Right atrium auricular region (tissue), 2 donors: ENCODE measurements at regions not wholly inside any gene's neighbourhood (a gene's known extent, or its start where the extent isn't known, plus 50 kb on each side); places are given as distances from the start of the nearest gene placed in this dataset.

ENCODE experiments used
- DNase-seq: peaks from one replicate; pipeline ENCODE4 v3.0.0-alpha.2; 2019; ENCODE audit warnings: low spot score
- H3K27ac ChIP-seq, 2 donors: fragments of 200-600 bp; sonication (generic); 1 replicate in 1 of 2; 2 replicates in 1 of 2; pipeline ENCODE4 v1.5.1; 2016 to 2019
- H3K27me3 ChIP-seq, 2 donors: fragments of 200-600 bp; sonication (generic); one replicate each; pipeline versions ENCODE4 v1.5.1 to v1.6.0; 2017 to 2019
- H3K36me3 ChIP-seq: fragments of 200-600 bp; sonication (generic); one replicate; pipeline ENCODE4 v1.5.1; 2016
- H3K4me1 ChIP-seq, 2 donors: fragments of 200-600 bp; sonication (generic); one replicate each; pipeline versions ENCODE4 v1.5.1 to v1.6.0; 2017 to 2019
- H3K4me3 ChIP-seq, 2 donors: fragments of 200-600 bp; sonication (generic); 1 replicate in 1 of 2; 2 replicates in 1 of 2; pipeline ENCODE4 v1.5.1; 2017 to 2019; ENCODE audit warnings: mild to moderate bottlenecking in 1 of 2, moderate library complexity in 1 of 2
- H3K9me3 ChIP-seq, 2 donors: fragments of 200-600 bp; sonication (generic); one replicate each; pipeline ENCODE4 v1.5.1; 2019
- CTCF ChIP-seq, 2 donors: fragments of 200-600 bp; sonication (generic); IDR thresholded peaks; one replicate each; pipeline ENCODE4 v1.5.1; 2019; ENCODE audit warnings: antibody characterized with exemption in 2 of 2

DNA sequence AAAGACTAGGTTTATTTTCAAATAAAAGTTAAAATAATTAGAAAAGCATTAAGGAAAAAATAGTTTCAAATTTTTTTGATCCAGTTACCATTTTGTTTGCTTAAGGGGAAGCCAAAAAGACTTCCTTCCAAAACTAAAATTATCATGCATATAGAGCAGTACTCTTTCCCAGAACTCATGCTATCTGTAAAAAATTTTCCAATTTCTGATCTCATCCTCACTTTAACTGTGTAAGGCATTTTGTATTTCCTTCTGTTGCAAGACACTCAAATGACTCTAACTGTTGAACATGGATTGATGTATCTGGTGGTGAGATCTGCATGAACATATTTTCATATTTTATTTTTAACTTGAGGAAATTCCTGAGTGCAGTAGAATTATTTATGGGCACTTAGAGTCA, 150.1 kb downstream of the ADAM29 start:
- no peak overlapping the region for H3K27ac ChIP-seq
- no peak for TF ChIP-seq CTCF (IDR thresholded peaks at IDR 0.05)
- no peaks in the 10 kb centered on the region for H3K36me3 ChIP-seq
- no peaks in the 10 kb centered on the region for H3K9me3 ChIP-seq
- H3K4me1 ChIP-seq, result no peaks in the 10 kb centered on the region
- DNase-seq, result no peak
- H3K4me3 ChIP-seq, result no peak overlapping the region
- H3K27me3 ChIP-seq, result no peaks in the 10 kb centered on the region

DNA sequence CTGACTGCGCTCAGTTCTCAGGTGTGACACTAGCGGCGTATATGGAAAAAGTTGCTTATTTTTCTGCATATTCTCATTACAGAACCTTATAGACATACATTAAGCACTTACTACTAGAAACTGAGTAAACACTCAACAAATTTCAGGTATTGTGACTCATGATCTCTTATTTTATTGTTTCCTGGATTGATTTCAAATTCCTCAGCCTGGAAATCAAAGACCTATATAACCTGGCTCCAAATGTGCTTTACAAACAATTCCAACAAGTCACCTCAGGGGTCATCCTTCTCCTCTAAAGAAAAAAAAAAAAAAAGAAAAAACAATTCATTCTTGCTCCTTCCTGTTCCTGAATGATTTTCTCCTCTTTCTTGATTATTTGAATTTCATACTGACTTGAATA, 152.3 kb downstream of the ADAM29 start:
- Histone ChIP-seq H3K9me3 (peaks cover 0 to 9% of the 10 kb centered on the region in 2 donors), H3K27ac (no peak overlapping the region), H3K27me3 (no peaks in the 10 kb centered on the region), H3K4me3 (no peak overlapping the region), H3K36me3 (no peaks in the 10 kb centered on the region), H3K4me1 (no peaks in the 10 kb centered on the region)
- no peak for DNase-seq
- no peak for TF ChIP-seq CTCF (IDR thresholded peaks at IDR 0.05)

DNA sequence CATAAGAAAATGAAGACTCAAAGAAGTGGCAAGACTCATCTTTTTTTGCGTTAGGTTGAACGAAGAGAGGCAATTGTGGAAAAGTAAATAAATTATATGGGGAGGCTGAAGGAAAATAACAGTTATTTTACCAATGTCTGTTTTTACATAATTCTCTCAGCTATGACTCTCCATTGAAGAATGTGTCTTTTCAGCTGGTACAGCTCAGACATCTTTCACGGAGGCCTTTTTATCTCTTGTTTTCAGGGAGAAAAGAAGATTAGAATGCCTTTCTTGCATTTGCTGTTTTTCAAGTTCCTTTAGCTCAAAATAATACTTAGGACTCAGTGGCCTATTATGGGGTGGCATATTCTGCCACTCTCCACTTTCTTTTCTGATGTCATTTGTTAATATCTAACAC, 153.0 kb downstream of the ADAM29 start:
- no peak overlapping the region for H3K27ac ChIP-seq
- peaks cover 0 to 9% of the 10 kb centered on the region in 2 donors for H3K9me3 ChIP-seq
- no peaks in the 10 kb centered on the region for H3K4me1 ChIP-seq
- DNase-seq, result no peak
- no peaks in the 10 kb centered on the region for H3K36me3 ChIP-seq
- H3K27me3 ChIP-seq, result no peaks in the 10 kb centered on the region
- H3K4me3 ChIP-seq, result no peak overlapping the region
- no peak for TF ChIP-seq CTCF (IDR thresholded peaks at IDR 0.05)

DNA sequence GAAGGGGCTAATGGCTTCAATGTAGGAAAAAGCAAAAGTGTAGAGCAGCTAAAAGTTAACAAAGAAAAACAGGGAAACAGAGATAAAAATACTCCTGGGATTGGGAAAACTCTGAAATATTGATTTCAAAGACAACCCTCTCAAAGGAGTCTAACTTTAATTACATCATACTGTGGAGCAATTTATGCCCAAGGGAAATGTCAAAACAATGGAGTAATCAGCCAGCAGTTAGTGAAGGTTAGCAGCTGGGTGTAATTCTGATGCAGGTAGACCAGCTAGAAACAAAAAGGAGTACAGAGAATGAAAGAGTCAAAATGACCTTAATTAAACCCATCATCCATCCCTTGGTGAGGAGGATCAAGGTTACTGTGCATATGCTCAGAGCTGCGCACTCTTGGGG, 169.0 kb downstream of the ADAM29 start:
- no peak overlapping the region for H3K27ac ChIP-seq
- no peak overlapping the region for H3K4me3 ChIP-seq
- H3K36me3 ChIP-seq, result no peaks in the 10 kb centered on the region
- no peaks in the 10 kb centered on the region for H3K9me3 ChIP-seq
- no peaks in the 10 kb centered on the region for H3K27me3 ChIP-seq
- no peak for DNase-seq
- no peak for TF ChIP-seq CTCF (IDR thresholded peaks at IDR 0.05)
- no peaks in the 10 kb centered on the region for H3K4me1 ChIP-seq

GRCh38 chr4:175090116-175090515, 172.0 kb downstream of the ADAM29 start:
- no peak for DNase-seq
- H3K9me3 ChIP-seq, result peaks cover 0 to under 1% of the 10 kb centered on the region in 2 donors
- TF ChIP-seq CTCF (IDR thresholded peaks at IDR 0.05), result no peak
- no peaks in the 10 kb centered on the region for H3K36me3 ChIP-seq
- H3K4me1 ChIP-seq, result no peaks in the 10 kb centered on the region
- no peak overlapping the region for H3K4me3 ChIP-seq
- H3K27ac ChIP-seq, result no peak overlapping the region
- H3K27me3 ChIP-seq, result no peaks in the 10 kb centered on the region

DNA sequence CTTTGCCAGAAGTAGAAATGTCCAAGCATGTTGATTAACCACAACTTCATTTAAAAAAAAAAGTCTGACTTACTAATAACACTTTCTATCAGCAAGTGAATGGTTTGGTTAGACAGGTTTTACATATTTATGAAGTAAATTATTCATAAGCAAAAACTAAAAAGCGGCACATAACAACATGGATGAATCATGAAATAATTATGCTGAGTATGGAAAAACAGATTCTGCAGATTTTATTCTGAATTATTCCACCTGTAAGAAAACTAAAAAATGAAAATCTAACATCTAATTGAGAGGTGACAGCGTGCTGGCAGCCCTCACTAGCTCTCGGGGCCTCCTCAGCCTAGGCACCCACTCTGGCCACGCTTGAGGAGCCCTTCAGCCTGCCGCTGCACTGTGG, 173.5 kb downstream of the ADAM29 start:
- H3K36me3 ChIP-seq, result no peaks in the 10 kb centered on the region
- no peak for DNase-seq
- no peaks in the 10 kb centered on the region for H3K27me3 ChIP-seq
- no peaks in the 10 kb centered on the region for H3K4me1 ChIP-seq
- peaks cover 0 to 16% of the 10 kb centered on the region in 2 donors for H3K9me3 ChIP-seq
- no peak overlapping the region for H3K4me3 ChIP-seq
- TF ChIP-seq CTCF (IDR thresholded peaks at IDR 0.05), result no peak
- H3K27ac ChIP-seq, result no peak overlapping the region
